NCI-H2171 treated with DMSO at 0.1 percent for 48 hours (cell line): ENCODE measurements at regions not wholly inside any gene's neighbourhood (a gene's known extent, or its start where the extent isn't known, plus 50 kb on each side); places are given as distances from the start of the nearest gene placed in this dataset.

ENCODE experiments used
- DNase-seq: peaks from one replicate; lab custom pipeline; 2025; lab: John Stamatoyannopoulos, UW

GRCh38 chr4:60175241-60175640, 1024.9 kb upstream of the ADGRL3 start:
- DNase-seq: no peak

GRCh38 chr4:60187428-60187827, 1012.7 kb upstream of the ADGRL3 start:
- no peak for DNase-seq

GRCh38 chr4:60189286-60189685, 1010.8 kb upstream of the ADGRL3 start:
- no peak for DNase-seq

- DNase-seq: no peak
Observed at GRCh38 chr4:60194214-60194613, 1005.9 kb upstream of the ADGRL3 start.

GRCh38 chr4:60195256-60195655, 1004.9 kb upstream of the ADGRL3 start:
- no peak for DNase-seq

- DNase-seq: peak; percentile 30
Observed at GRCh38 chr4:60201052-60201673, 999.0 kb upstream of the ADGRL3 start.

GRCh38 chr4:60209588-60209987, 990.5 kb upstream of the ADGRL3 start:
- DNase-seq: no peak

GRCh38 chr4:60215906-60216305, 984.2 kb upstream of the ADGRL3 start:
- no peak for DNase-seq

GRCh38 chr4:60216752-60217151, 983.4 kb upstream of the ADGRL3 start:
- DNase-seq: peak; percentile 12

- no peak for DNase-seq
Observed at GRCh38 chr4:60221866-60222265, 978.3 kb upstream of the ADGRL3 start.

- no peak for DNase-seq
Observed at GRCh38 chr4:60223208-60223923, 976.8 kb upstream of the ADGRL3 start.

GRCh38 chr4:60241866-60242265, 958.3 kb upstream of the ADGRL3 start:
- DNase-seq: no peak

- DNase-seq: no peak
Observed at GRCh38 chr4:60249784-60250183, 950.3 kb upstream of the ADGRL3 start.

GRCh38 chr4:60250657-60251056, 949.5 kb upstream of the ADGRL3 start:
- DNase-seq: no peak

- no peak for DNase-seq
Observed at GRCh38 chr4:60259781-60260180, 940.3 kb upstream of the ADGRL3 start.

GRCh38 chr4:60266505-60266904, 933.6 kb upstream of the ADGRL3 start:
- DNase-seq: no peak

GRCh38 chr4:60296386-60296785, 903.7 kb upstream of the ADGRL3 start:
- no peak for DNase-seq

- no peak for DNase-seq
Observed at GRCh38 chr4:60313611-60314178, 886.4 kb upstream of the ADGRL3 start.

GRCh38 chr4:60314416-60314815, 885.7 kb upstream of the ADGRL3 start:
- no peak for DNase-seq

GRCh38 chr4:60315586-60315985, 884.5 kb upstream of the ADGRL3 start:
- DNase-seq: no peak

GRCh38 chr4:60326735-60327134, 873.4 kb upstream of the ADGRL3 start:
- DNase-seq: no peak

GRCh38 chr4:60327651-60328050, 872.5 kb upstream of the ADGRL3 start:
- no peak for DNase-seq

GRCh38 chr4:60344908-60345307, 855.2 kb upstream of the ADGRL3 start:
- DNase-seq: no peak

GRCh38 chr4:60345392-60345791, 854.7 kb upstream of the ADGRL3 start:
- DNase-seq: no peak
